CD4-positive, alpha-beta T cell treated with Interferon gamma for 1 hour (primary cell): ENCODE measurements at regions not wholly inside any gene's neighbourhood (a gene's known extent, or its start where the extent isn't known, plus 50 kb on each side); places are given as distances from the start of the nearest gene placed in this dataset.
"Not testable (repeated sequence)": the region's sequence is repeated elsewhere in the genome, so short reads cannot be mapped to it uniquely, and the experiment has no call there.

Experiments used
- DNase-seq: peaks from one replicate; pipeline ENCODE4 v3.0.0-alpha.2; 2020

- no peak for DNase-seq
These were observed 926.8 kb downstream of the PLA2G4A start for GRCh38 chr1:187755536-187755935.

- DNase-seq, result not testable (repeated sequence)
These were observed 927.9 kb downstream of the PLA2G4A start for GRCh38 chr1:187756684-187757083.

GRCh38 chr1:187759825-187760333, 931.1 kb downstream of the PLA2G4A start:
- no peak for DNase-seq

GRCh38 chr1:187762118-187762517, 933.4 kb downstream of the PLA2G4A start:
- DNase-seq, result no peak

GRCh38 chr1:187763465-187763864, 934.7 kb downstream of the PLA2G4A start:
- DNase-seq, result no peak

GRCh38 chr1:187763976-187764375, 935.2 kb downstream of the PLA2G4A start:
- no peak for DNase-seq

GRCh38 chr1:187771396-187771795, 942.6 kb downstream of the PLA2G4A start:
- DNase-seq, result no peak

- DNase-seq, result no peak
These were observed 944.4 kb downstream of the PLA2G4A start for GRCh38 chr1:187773168-187773567.

GRCh38 chr1:187787736-187788135, 959.0 kb downstream of the PLA2G4A start:
- DNase-seq, result no peak

- DNase-seq, result no peak
These were observed 960.0 kb downstream of the PLA2G4A start for GRCh38 chr1:187788718-187789117.

GRCh38 chr1:187790724-187791123, 962.0 kb downstream of the PLA2G4A start:
- DNase-seq, result no peak

- no peak for DNase-seq
These were observed 965.8 kb downstream of the PLA2G4A start for GRCh38 chr1:187794561-187794960.

GRCh38 chr1:187809549-187809948, 980.8 kb downstream of the PLA2G4A start:
- DNase-seq, result no peak

- DNase-seq, result no peak
These were observed 987.9 kb downstream of the PLA2G4A start for GRCh38 chr1:187816646-187817045.

- DNase-seq, result no peak
These were observed 989.0 kb downstream of the PLA2G4A start for GRCh38 chr1:187817782-187818181.

GRCh38 chr1:187819086-187819485, 990.3 kb downstream of the PLA2G4A start:
- no peak for DNase-seq

GRCh38 chr1:187836557-187836956, 1007.8 kb downstream of the PLA2G4A start:
- no peak for DNase-seq

- DNase-seq, result no peak
These were observed 1009.0 kb downstream of the PLA2G4A start for GRCh38 chr1:187837787-187838186.

GRCh38 chr1:187838335-187839293, 1009.9 kb downstream of the PLA2G4A start:
- DNase-seq, result no peak

- DNase-seq, result no peak
These were observed 1011.1 kb downstream of the PLA2G4A start for GRCh38 chr1:187839873-187840272.

GRCh38 chr1:187840557-187840956, 1011.8 kb downstream of the PLA2G4A start:
- no peak for DNase-seq

GRCh38 chr1:187842406-187843165, 1013.8 kb downstream of the PLA2G4A start:
- DNase-seq, result no peak

- DNase-seq, result no peak
These were observed 1015.6 kb downstream of the PLA2G4A start for GRCh38 chr1:187844313-187844712.

- no peak for DNase-seq
These were observed 1018.8 kb downstream of the PLA2G4A start for GRCh38 chr1:187847531-187847930.
